RWPE1 (cell line): ENCODE measurements at regions not wholly inside any gene's neighbourhood (a gene's known extent, or its start where the extent isn't known, plus 50 kb on each side); places are given as distances from the start of the nearest gene placed in this dataset.

Experiments
- CTCF ChIA-PET: fragments of 350-600 bp; sonication (Branson Sonifier 250); formaldehyde crosslinking; extraction: SDS; loops from one replicate; lab custom pipeline; 2021; lab: Yijun Ruan, JAX
- POLR2A ChIA-PET: fragments of 400-600 bp; formaldehyde crosslinking; extraction: SDS; loops from one replicate; lab custom pipeline; 2020; ENCODE audit warnings: antibody characterized with exemption; ENCODE audit not compliant: low non-redundant PET; lab: Yijun Ruan, JAX
- DNase-seq: peaks from one replicate; pipeline ENCODE4 v3.0.0; 2012; ENCODE audit warnings: low spot score
- H3K27ac ChIP-seq: fragments of 450-650 bp; 2 replicates; pipeline ENCODE4 v1.5.1; 2017
- CTCF ChIP-seq: fragments of 450-650 bp; conservative IDR thresholded peaks from 2 replicates; pipeline ENCODE4 v1.5.1; 2017; ENCODE audit warnings: low read depth, mild to moderate bottlenecking

DNA sequence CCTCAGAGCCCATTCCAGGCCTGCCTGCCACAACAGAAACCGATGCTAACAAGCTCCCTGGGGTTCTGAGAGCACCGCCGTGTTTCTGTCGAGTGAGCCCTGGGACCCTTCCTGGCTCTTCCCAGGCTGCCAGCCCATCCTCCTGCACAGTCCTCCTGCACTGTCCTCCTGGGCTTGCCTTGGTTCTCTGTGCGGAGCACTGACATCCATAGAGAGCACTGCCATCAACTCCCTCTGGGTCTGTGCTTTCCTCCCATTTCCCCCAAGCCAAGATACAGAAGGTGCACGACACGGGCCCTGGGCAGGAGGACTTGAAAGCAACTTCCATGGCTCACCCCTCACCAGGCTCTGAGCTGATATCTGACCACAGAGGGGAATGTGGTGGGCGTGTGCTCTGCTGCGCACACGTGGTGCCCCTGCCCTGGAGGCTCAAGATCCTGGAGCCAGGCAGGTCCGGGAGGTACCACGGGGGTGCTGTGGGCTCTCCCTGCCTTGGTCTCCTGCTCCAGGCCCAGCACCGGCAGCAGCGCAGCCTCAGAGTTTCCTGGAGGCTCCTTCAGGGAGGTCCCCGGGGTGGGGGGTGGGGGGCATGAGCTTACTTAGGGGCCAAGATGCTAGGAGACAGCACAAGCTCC is 304.2 kb downstream of the BRD1 start:
- TF ChIP-seq CTCF, result no peak
- no peak for DNase-seq
- no peak overlapping the region for H3K27ac ChIP-seq
- POLR2A ChIA-PET, result no interaction called here
- CTCF ChIA-PET, result no interaction called here

DNA sequence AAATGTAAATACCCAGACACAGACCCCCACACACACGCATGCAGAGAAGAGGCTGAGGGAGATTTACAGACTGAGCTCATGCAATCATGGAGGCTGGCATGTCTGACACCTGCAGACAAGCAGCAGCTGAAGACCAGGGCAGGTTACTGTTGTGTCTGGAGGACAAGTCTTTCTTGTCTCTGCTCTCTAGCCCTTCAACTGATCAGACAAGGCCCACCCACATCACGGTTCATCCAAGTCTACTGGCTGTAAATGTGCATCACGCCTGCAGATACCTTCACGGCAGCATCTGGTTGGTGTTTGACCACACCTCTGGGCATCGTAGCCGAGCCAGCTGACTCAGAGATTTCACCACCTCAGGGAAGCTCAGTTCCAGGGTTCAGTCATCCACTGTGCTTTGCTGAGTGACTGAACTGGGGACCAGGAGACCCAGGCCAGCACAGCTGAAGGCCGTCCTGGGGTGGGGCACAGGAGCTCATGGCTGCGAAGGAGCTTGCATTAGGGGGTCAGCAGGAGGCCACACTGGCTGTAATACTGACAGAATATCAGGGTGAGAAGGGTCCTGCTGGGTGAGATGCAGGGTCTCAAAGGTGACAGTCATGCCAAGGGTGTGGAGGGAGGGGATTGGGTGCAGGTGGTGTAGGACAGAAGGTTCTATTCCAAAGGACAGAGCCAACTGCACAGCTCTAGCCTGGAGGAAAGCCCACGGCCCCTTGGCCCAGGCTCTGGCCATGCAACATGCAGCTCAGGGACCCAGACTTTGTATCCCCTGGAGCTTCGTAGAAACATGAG is 304.9 kb downstream of the BRD1 start:
- ChIA-PET CTCF (no interaction called here), POLR2A (no interaction called here)
- TF ChIP-seq CTCF, result no peak
- no peak overlapping the region for H3K27ac ChIP-seq
- DNase-seq, result no peak

DNA sequence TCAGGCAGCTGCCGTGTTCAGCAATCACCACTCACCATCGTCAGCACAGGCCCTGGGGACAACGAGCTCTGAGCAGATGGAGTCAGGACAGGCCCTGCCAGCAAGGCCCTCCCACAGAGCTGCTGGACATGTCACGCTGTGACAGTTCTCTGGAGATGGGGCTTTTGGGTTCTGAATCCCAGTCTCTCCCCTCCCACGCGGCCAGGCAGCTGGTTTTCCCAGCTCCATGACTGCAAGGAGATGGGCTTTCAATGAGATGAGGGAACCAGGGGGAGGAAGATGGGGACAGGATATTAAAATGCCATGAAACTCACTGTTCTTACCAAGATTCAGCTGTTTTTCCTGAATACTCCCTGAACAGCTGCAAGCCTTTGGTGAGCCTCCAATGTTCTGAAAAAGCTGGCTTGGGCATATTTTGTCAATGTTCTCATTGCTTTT is 305.9 kb downstream of the BRD1 start:
- ChIA-PET POLR2A (no interaction called here), CTCF (no interaction called here)
- no peak for DNase-seq
- no peak overlapping the region for H3K27ac ChIP-seq
- no peak for TF ChIP-seq CTCF

GRCh38 chr22:49519117-49519737 is 308.4 kb downstream of the BRD1 start:
- TF ChIP-seq CTCF, result no peak
- ChIA-PET CTCF (no interaction called here), POLR2A (no interaction called here)
- no peak for DNase-seq
- H3K27ac ChIP-seq, result no peak overlapping the region

GRCh38 chr22:49518436-49518970 is 309.2 kb downstream of the BRD1 start:
- POLR2A ChIA-PET, result no interaction called here
- no peak overlapping the region for H3K27ac ChIP-seq
- DNase-seq, result no peak
- no peak for TF ChIP-seq CTCF
- CTCF ChIA-PET, result no interaction called here

- CTCF ChIA-PET, result no interaction called here
- no peak overlapping the region for H3K27ac ChIP-seq
- POLR2A ChIA-PET, result no interaction called here
- no peak for DNase-seq
- no peak for TF ChIP-seq CTCF
Observed at GRCh38 chr22:49517667-49518185, 309.9 kb downstream of the BRD1 start.
